SU-DHL-6 (cell line): ENCODE measurements at regions not wholly inside any gene's neighbourhood (a gene's known extent, or its start where the extent isn't known, plus 50 kb on each side); places are given as distances from the start of the nearest gene placed in this dataset.

ENCODE experiments used
- H2AFZ ChIP-seq: fragments of 200-600 bp; sonication (generic); 2 replicates; pipeline ENCODE4 v1.6.1; 2014; ENCODE audit warnings: low read depth, mild to moderate bottlenecking, moderate library complexity, mixed read lengths, antibody characterized with exemption, low read length; ENCODE audit not compliant: severe bottlenecking
- H3F3A ChIP-seq: fragments of 200-600 bp; shearing (Covaris generic); 2 replicates; pipeline ENCODE4 v1.6.0; 2016; ENCODE audit warnings: antibody characterized with exemption, mild to moderate bottlenecking; ENCODE audit not compliant: insufficient read depth
- H3K27ac ChIP-seq: fragments of 200-600 bp; sonication (generic); 2 replicates; pipeline ENCODE4 v1.5.1; 2016; ENCODE audit warnings: low read depth, mild to moderate bottlenecking, low read length, moderate library complexity, mixed read lengths
- H3K27me3 ChIP-seq: fragments of 200-600 bp; sonication (generic), shearing (Covaris generic); 2 replicates; pipeline ENCODE4 v1.6.0; 2014; ENCODE audit warnings: mild to moderate bottlenecking, low read length
- H3K36me3 ChIP-seq: fragments of 200-600 bp; sonication (generic); 2 replicates; pipeline ENCODE4 v1.6.1; 2014; ENCODE audit warnings: mild to moderate bottlenecking, low read length, mixed read lengths
- H3K4me2 ChIP-seq: fragments of 300-600, 200-600 bp; shearing (Covaris generic), sonication (generic); 2 replicates; pipeline ENCODE4 v1.6.0; 2014; ENCODE audit warnings: low read length, low read depth, mild to moderate bottlenecking; ENCODE audit not compliant: poor library complexity, severe bottlenecking
- H3K4me3 ChIP-seq: fragments of 200-600 bp; sonication (generic); 2 replicates; pipeline ENCODE4 v1.5.1; 2014; ENCODE audit warnings: antibody characterized with exemption, low read length, mild to moderate bottlenecking, mixed read lengths; ENCODE audit not compliant: insufficient read depth, poor library complexity, severe bottlenecking
- H3K79me2 ChIP-seq: fragments of 200-600 bp; sonication (generic); 2 replicates; pipeline ENCODE4 v1.6.1; 2014; ENCODE audit warnings: mild to moderate bottlenecking, low read length, moderate library complexity; ENCODE audit not compliant: insufficient read depth
- H3K9ac ChIP-seq: fragments of 200-600 bp; sonication (generic); 2 replicates; pipeline ENCODE4 v1.7.0; 2014; ENCODE audit warnings: mild to moderate bottlenecking, low read length
- H3K9me2 ChIP-seq: fragments of 200-600 bp; sonication (generic); replicated peaks from 2 replicates; pipeline ENCODE4 v1.6.1; 2014; ENCODE audit warnings: low read length; ENCODE audit not compliant: insufficient read depth
- H3K9me3 ChIP-seq: fragments of 200-600 bp; sonication (generic); 2 replicates; pipeline ENCODE4 v1.6.1; 2014; ENCODE audit warnings: low read length, mixed read lengths; ENCODE audit not compliant: insufficient read depth
- H4K20me1 ChIP-seq: fragments of 200-600 bp; sonication (generic); 2 replicates; pipeline ENCODE4 v1.6.1; 2014; ENCODE audit warnings: low read depth, mild to moderate bottlenecking, antibody characterized with exemption, low read length, moderate library complexity, mixed read lengths
- CTCF ChIP-seq: fragments of 200-600 bp; sonication (generic); IDR thresholded peaks from one replicate; pipeline ENCODE4 v1.5.1; 2017; ENCODE audit warnings: antibody characterized with exemption, mild to moderate bottlenecking, low read length, moderate library complexity; ENCODE audit not compliant: insufficient read depth, poor library complexity, severe bottlenecking
- EZH2phosphoT487 ChIP-seq: fragments of 200-600 bp; sonication (generic), shearing (Covaris generic); conservative IDR thresholded peaks from 2 replicates; pipeline ENCODE4 v1.6.1; 2018; ENCODE audit warnings: mild to moderate bottlenecking, antibody characterized with exemption, low read length, moderate library complexity, mixed read lengths

GRCh38 chr6:137545073-137545472, 50.9 kb upstream of the OLIG3 start:
- Histone ChIP-seq H3K9me2 (no peaks in the 10 kb centered on the region), H2AFZ (no peak overlapping the region), H4K20me1 (no peaks in the 10 kb centered on the region), H3K27ac (no peak overlapping the region), H3F3A (no peaks in the 10 kb centered on the region), H3K9me3 (no peaks in the 10 kb centered on the region), H3K9ac (no peak overlapping the region), H3K27me3 (no peaks in the 10 kb centered on the region), H3K79me2 (no peaks in the 10 kb centered on the region), H3K4me2 (no peak overlapping the region), H3K4me3 (no peak overlapping the region), H3K36me3 (no peaks in the 10 kb centered on the region)
- TF ChIP-seq EZH2phosphoT487, result no peak
- TF ChIP-seq CTCF, result no peak

- no peaks in the 10 kb centered on the region for H3K36me3 ChIP-seq
- no peak overlapping the region for H3K4me2 ChIP-seq
- no peaks in the 10 kb centered on the region for H3K79me2 ChIP-seq
- no peaks in the 10 kb centered on the region for H3F3A ChIP-seq
- no peaks in the 10 kb centered on the region for H4K20me1 ChIP-seq
- H3K9me3 ChIP-seq, result no peaks in the 10 kb centered on the region
- TF ChIP-seq CTCF, result no peak
- H3K9me2 ChIP-seq, result no peaks in the 10 kb centered on the region
- no peak overlapping the region for H2AFZ ChIP-seq
- H3K27ac ChIP-seq, result no peak overlapping the region
- no peak overlapping the region for H3K9ac ChIP-seq
- H3K27me3 ChIP-seq, result no peaks in the 10 kb centered on the region
- H3K4me3 ChIP-seq, result no peak overlapping the region
Measured at GRCh38 chr6:137547186-137547585, 53.0 kb upstream of the OLIG3 start.

- Histone ChIP-seq H3K27ac (no peak overlapping the region), H3K4me3 (no peak overlapping the region), H3K36me3 (no peaks in the 10 kb centered on the region), H3K9ac (no peak overlapping the region), H4K20me1 (no peaks in the 10 kb centered on the region), H3K79me2 (no peaks in the 10 kb centered on the region), H3K9me2 (no peaks in the 10 kb centered on the region), H2AFZ (no peak overlapping the region), H3F3A (no peaks in the 10 kb centered on the region), H3K4me2 (no peak overlapping the region), H3K9me3 (no peaks in the 10 kb centered on the region), H3K27me3 (no peaks in the 10 kb centered on the region)
- no peak for TF ChIP-seq CTCF
- no peak for TF ChIP-seq EZH2phosphoT487
Measured at GRCh38 chr6:137547601-137548000, 53.4 kb upstream of the OLIG3 start.

- Histone ChIP-seq H3F3A (no peaks in the 10 kb centered on the region), H3K9ac (no peak overlapping the region), H3K9me3 (no peaks in the 10 kb centered on the region), H3K36me3 (no peaks in the 10 kb centered on the region), H3K4me2 (no peak overlapping the region), H3K79me2 (no peaks in the 10 kb centered on the region), H3K27ac (no peak overlapping the region), H3K27me3 (no peaks in the 10 kb centered on the region), H4K20me1 (no peaks in the 10 kb centered on the region), H3K4me3 (no peak overlapping the region), H3K9me2 (no peaks in the 10 kb centered on the region), H2AFZ (no peak overlapping the region)
- TF ChIP-seq CTCF (no peak), EZH2phosphoT487 (no peak)
Measured at GRCh38 chr6:137549106-137549505, 54.9 kb upstream of the OLIG3 start.
